ENCODE measurements at regions not wholly inside any gene's neighbourhood (a gene's known extent, or its start where the extent isn't known, plus 50 kb on each side); places are given as distances from the start of the nearest gene placed in this dataset.

DNA sequence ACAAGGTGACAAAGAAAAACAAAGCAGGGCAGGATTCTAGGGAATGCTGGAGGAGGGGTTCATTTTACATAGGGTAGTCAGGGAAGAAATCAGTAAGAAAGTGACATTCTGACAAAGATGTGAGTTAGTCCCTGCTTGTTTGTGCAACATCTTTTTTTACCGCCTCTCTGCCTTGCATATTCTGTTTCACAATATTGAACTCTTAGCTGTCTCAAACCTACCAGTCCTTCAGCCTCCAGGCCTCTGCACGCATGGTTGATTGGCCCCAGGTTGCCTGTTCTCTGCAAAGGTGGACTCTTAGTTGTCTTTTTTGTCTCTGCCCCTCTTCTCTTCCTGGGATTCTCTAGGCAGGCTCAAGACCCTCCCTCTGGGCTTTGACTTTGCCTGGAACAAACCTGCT lies 152.2 kb upstream of the RUNX1 start:
- 90 to 95% methylated on average over 2 of the region's 2 CpGs for WGBS, 2 donors
- ATAC-seq (no peak), DNase-seq (no peak)
- H3K4me3 ChIP-seq, result no peak overlapping the region
- peaks cover 4 to 51% (median 27%) of the 10 kb centered on the region in 9 donors for H3K4me1 ChIP-seq
- no peaks in the 10 kb centered on the region for H3K36me3 ChIP-seq
- TF ChIP-seq CTCF (IDR thresholded peaks at IDR 0.05), result no peak
- H3K9me3 ChIP-seq, result no peaks in the 10 kb centered on the region
- intact Hi-C loops (cut with DNase I), result loop anchor here in 1 of 10 donors (10.0 kb wide), 1 partner anchor 306 kb away; no protein-coding TSS in a partner anchor
- peak overlapping the region in 1 of 10 donors; percentile 83 for H3K27ac ChIP-seq
- no peaks in the 10 kb centered on the region for H3K27me3 ChIP-seq

DNA sequence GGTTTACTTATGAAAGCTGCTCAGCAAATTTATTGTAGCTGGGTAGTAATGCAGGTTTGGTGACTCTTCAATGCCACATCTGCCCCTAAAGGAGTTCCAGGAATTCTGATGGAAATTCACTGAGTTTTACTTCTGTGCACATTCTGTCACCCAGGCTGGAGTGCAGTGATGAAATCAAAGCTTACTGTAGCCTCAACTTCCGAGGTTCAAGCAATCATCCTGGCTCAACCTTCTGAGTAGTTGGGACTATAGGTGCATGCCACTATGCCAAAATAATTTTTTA lies 150.6 kb upstream of the RUNX1 start:
- 90 to 93% methylated on average over 1 of the region's 1 CpG for WGBS, 2 donors
- Histone ChIP-seq H3K36me3 (no peaks in the 10 kb centered on the region), H3K27ac (peak overlapping the region in 2 of 10 donors; percentile 18 to 55), H3K4me3 (no peak overlapping the region), H3K27me3 (no peaks in the 10 kb centered on the region), H3K4me1 (peaks cover 4 to 35% (median 18%) of the 10 kb centered on the region in 9 donors), H3K9me3 (no peaks in the 10 kb centered on the region)
- ATAC-seq (no peak), DNase-seq (no peak)
- intact Hi-C loops (cut with DNase I), result loop anchor here in 1 of 10 donors (10.0 kb wide), 1 partner anchor 305 kb away; no protein-coding TSS in a partner anchor
- TF ChIP-seq CTCF (IDR thresholded peaks at IDR 0.05), result no peak

DNA sequence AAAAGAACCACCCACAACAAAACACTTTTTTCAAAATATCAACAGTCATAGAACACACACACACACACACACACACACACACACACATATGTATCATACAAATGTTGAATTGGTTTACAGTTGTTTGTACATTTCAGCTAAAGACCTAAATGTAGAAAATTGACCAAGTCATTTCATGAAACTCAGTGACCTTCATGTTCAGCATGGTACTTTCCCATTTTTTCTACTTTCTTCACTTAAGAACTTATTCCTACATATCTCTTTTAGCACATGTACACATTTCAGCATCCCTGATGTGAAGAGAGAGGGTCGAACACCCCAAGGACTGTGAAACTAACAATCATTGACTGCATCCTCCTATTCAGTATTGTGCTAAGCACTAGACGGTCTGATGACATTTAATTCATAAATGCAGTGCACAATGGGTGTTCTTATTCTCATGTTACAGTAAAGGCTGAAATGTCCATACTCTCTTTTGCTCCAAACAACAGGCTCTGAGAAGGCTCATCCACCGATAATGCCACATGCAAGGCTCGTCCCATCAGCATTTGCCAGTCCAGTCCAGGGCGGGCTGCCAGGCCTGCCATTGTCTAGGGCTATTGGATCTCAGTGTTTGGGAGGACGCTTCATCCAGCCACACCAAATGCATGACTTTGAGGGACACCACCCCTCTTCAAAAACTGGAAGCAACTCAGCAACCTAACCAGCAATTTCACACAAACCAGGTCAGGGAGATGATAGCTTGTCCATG lies 150.1 kb upstream of the RUNX1 start:
- Histone ChIP-seq H3K4me3 (no peak overlapping the region), H3K27me3 (no peaks in the 10 kb centered on the region), H3K4me1 (peaks cover 4 to 30% (median 13%) of the 10 kb centered on the region in 9 donors), H3K27ac (peak overlapping the region in 7 of 10 donors; percentile 0 to 66 (median 54)), H3K36me3 (no peaks in the 10 kb centered on the region), H3K9me3 (no peaks in the 10 kb centered on the region)
- TF ChIP-seq CTCF (IDR thresholded peaks at IDR 0.05), result no peak
- intact Hi-C loops (cut with DNase I), result no loop called here
- 83 to 89% methylated on average over 6 of the region's 6 CpGs for WGBS, 2 donors
- ATAC-seq (no peak), DNase-seq (no peak)

GRCh38 chr21:35198565-35198964 lies 149.5 kb upstream of the RUNX1 start:
- peak overlapping the region in 8 of 10 donors; percentile 11 to 66 (median 42) for H3K27ac ChIP-seq
- ATAC-seq, result no peak
- 42 to 50% methylated on average over 1 of the region's 1 CpG for WGBS, 2 donors
- H3K27me3 ChIP-seq, result no peaks in the 10 kb centered on the region
- no peak for TF ChIP-seq CTCF (IDR thresholded peaks at IDR 0.05)
- DNase-seq, result no peak
- no peaks in the 10 kb centered on the region for H3K9me3 ChIP-seq
- peaks cover 0 to 24% (median 7%) of the 10 kb centered on the region in 9 donors for H3K4me1 ChIP-seq
- intact Hi-C loops (cut with DNase I), result no loop called here
- H3K4me3 ChIP-seq, result no peak overlapping the region
- H3K36me3 ChIP-seq, result no peaks in the 10 kb centered on the region

Measured in heart right ventricle (tissue), 16 donors.